ENCODE measurements at regions not wholly inside any gene's neighbourhood (a gene's known extent, or its start where the extent isn't known, plus 50 kb on each side); places are given as distances from the start of the nearest gene placed in this dataset.

DNA sequence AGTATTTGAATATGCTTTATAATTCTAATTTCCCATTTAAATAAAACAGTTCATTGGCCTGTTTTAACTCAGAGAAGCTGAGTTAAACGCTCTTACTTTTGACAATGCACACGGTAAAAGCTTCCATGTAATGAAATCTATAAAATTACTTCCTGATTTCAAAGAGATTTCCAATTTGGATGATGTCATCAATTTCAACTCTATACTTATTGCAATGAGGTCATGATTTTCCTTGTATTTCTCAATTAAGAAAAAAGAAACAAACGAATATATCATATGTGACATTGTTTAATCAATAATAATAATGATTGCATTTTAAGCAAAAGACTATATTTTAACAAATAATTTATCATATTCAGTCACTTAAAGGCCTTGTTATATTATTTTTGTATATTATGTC is 926.1 kb upstream of the MANEA start:
- Mint-ChIP-seq H3K9me3 (ENCODE audit: unreplicated experiment) (no peaks in the 10 kb centered on the region), H3K36me3 (ENCODE audit: low read depth, unreplicated experiment) (no peaks in the 10 kb centered on the region), H3K27ac (ENCODE audit: unreplicated experiment) (no peak overlapping the region), H3K27me3 (ENCODE audit: unreplicated experiment) (no peaks in the 10 kb centered on the region), H3K4me1 (ENCODE audit: unreplicated experiment) (no peaks in the 10 kb centered on the region), H3K4me3 (ENCODE audit: unreplicated experiment) (no peak overlapping the region)
- TF ChIP-seq, protein P1, sequence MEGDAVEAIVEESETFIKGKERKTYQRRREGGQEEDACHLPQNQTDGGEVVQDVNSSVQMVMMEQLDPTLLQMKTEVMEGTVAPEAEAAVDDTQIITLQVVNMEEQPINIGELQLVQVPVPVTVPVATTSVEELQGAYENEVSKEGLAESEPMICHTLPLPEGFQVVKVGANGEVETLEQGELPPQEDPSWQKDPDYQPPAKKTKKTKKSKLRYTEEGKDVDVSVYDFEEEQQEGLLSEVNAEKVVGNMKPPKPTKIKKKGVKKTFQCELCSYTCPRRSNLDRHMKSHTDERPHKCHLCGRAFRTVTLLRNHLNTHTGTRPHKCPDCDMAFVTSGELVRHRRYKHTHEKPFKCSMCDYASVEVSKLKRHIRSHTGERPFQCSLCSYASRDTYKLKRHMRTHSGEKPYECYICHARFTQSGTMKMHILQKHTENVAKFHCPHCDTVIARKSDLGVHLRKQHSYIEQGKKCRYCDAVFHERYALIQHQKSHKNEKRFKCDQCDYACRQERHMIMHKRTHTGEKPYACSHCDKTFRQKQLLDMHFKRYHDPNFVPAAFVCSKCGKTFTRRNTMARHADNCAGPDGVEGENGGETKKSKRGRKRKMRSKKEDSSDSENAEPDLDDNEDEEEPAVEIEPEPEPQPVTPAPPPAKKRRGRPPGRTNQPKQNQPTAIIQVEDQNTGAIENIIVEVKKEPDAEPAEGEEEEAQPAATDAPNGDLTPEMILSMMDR (IDR thresholded peaks at IDR 0.05; ENCODE audit: unreplicated experiment): no peak
- no peak for DNase-seq (ENCODE audit: low spot score)

DNA sequence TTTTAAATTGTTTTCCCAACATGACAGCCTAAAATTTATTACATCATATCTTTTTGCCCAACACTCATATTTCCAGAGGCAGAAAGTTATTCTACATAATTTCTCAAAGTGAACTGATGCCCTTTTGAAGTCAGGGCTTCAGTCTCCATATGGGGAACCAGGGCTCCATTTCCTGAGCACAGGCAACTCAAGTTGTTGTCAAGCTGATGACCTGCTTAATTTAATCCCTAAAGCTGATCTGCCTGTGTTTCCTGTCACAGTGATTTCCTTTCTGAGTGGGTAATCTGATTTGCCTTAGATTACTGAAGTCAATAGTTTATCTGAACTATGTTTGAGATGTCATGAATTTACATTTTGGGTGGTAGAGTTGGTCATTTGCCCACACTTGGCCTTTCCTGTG is 932.1 kb upstream of the MANEA start:
- TF ChIP-seq, protein P1 (IDR thresholded peaks at IDR 0.05; ENCODE audit: unreplicated experiment): no peak
- no peak overlapping the region for H3K27ac Mint-ChIP-seq (ENCODE audit: unreplicated experiment)
- H3K36me3 Mint-ChIP-seq (ENCODE audit: low read depth, unreplicated experiment): no peaks in the 10 kb centered on the region
- no peak for DNase-seq (ENCODE audit: low spot score)
- H3K4me3 Mint-ChIP-seq (ENCODE audit: unreplicated experiment): no peak overlapping the region
- H3K4me1 Mint-ChIP-seq (ENCODE audit: unreplicated experiment): no peaks in the 10 kb centered on the region
- no peaks in the 10 kb centered on the region for H3K9me3 Mint-ChIP-seq (ENCODE audit: unreplicated experiment)
- no peaks in the 10 kb centered on the region for H3K27me3 Mint-ChIP-seq (ENCODE audit: unreplicated experiment)

DNA sequence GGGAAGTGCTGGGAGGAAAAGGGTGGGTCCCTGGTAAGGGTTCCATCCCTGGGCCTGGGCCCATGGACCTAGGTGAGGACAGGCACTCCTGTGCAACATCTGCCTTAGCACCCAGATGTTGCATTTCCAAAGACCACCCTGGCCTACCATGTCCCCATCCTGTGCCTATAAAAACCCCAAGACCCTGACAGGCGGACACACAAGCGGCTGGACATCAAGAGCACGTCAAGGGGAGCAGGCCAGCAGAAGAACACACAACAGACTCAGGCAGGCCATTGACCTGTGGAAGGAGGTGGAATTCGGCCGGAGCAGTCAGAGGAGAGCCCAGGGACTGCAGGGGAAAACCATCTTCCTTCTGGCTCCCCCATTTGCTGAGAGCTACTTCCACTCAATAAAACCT is 937.8 kb upstream of the MANEA start:
- H3K9me3 Mint-ChIP-seq (ENCODE audit: unreplicated experiment): no peaks in the 10 kb centered on the region
- peaks cover 10% of the 10 kb centered on the region for H3K4me1 Mint-ChIP-seq (ENCODE audit: unreplicated experiment)
- TF ChIP-seq, protein P1 (IDR thresholded peaks at IDR 0.05; ENCODE audit: unreplicated experiment): no peak
- H3K4me3 Mint-ChIP-seq (ENCODE audit: unreplicated experiment): no peak overlapping the region
- no peak for DNase-seq (ENCODE audit: low spot score)
- no peaks in the 10 kb centered on the region for H3K36me3 Mint-ChIP-seq (ENCODE audit: low read depth, unreplicated experiment)
- no peaks in the 10 kb centered on the region for H3K27me3 Mint-ChIP-seq (ENCODE audit: unreplicated experiment)
- no peak overlapping the region for H3K27ac Mint-ChIP-seq (ENCODE audit: unreplicated experiment)

DNA sequence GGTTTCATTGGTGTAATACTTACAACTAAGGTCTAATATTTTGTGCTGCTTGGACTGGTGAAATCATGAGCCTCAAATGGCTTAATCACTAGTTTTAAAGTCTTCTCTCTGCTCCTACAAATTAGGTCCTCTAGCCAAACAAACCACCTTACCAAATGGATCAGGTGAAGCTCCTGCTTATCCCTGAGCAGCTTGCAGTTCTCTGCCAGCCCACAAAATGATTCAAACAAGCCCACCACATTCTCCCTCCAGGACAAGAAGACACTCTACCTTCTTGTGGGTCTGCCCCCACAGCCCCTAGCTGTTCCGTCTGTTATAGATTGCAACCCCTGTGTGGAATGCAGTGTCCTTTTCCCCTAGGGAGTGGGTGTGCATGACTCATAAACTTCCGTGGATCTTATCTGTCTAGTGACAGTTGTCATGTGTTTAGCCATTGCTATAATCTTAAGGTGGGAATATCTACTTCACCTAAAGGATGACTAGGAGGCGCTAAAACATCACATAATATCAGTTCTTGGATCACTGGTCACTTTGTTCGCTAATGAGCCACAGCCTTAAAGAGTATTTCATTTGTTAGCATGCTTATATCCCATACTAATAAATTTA is 940.5 kb upstream of the MANEA start:
- peaks cover 10% of the 10 kb centered on the region for H3K4me1 Mint-ChIP-seq (ENCODE audit: unreplicated experiment)
- H3K9me3 Mint-ChIP-seq (ENCODE audit: unreplicated experiment): no peaks in the 10 kb centered on the region
- TF ChIP-seq, protein P1 (IDR thresholded peaks at IDR 0.05; ENCODE audit: unreplicated experiment): no peak
- no peaks in the 10 kb centered on the region for H3K36me3 Mint-ChIP-seq (ENCODE audit: low read depth, unreplicated experiment)
- no peaks in the 10 kb centered on the region for H3K27me3 Mint-ChIP-seq (ENCODE audit: unreplicated experiment)
- no peak overlapping the region for H3K27ac Mint-ChIP-seq (ENCODE audit: unreplicated experiment)
- no peak overlapping the region for H3K4me3 Mint-ChIP-seq (ENCODE audit: unreplicated experiment)
- DNase-seq (ENCODE audit: low spot score): peak; percentile 15

DNA sequence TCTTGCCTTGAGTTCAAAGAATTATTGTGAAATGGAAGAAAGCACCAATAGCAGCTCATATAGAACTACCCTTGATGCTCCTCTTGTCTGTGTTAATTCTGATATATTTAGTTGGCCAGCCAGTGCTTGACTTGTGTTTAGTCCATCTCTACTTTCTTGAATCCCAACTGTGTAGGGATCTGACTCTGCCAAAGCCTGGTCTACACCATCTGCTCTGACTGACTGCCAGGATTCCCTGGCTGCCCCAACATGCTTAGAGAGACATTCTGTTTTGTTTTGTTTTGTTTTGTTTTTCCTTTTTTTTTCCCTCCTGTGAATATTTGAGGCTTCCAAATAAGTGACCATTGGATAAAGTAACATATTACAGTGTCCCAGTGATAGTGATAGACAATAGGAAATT is 953.7 kb upstream of the MANEA start:
- Mint-ChIP-seq H3K36me3 (ENCODE audit: low read depth, unreplicated experiment) (no peaks in the 10 kb centered on the region), H3K27me3 (ENCODE audit: unreplicated experiment) (no peaks in the 10 kb centered on the region), H3K4me1 (ENCODE audit: unreplicated experiment) (no peaks in the 10 kb centered on the region), H3K4me3 (ENCODE audit: unreplicated experiment) (no peak overlapping the region), H3K9me3 (ENCODE audit: unreplicated experiment) (no peaks in the 10 kb centered on the region), H3K27ac (ENCODE audit: unreplicated experiment) (no peak overlapping the region)
- DNase-seq (ENCODE audit: low spot score): no peak
- TF ChIP-seq, protein P1 (IDR thresholded peaks at IDR 0.05; ENCODE audit: unreplicated experiment): no peak

Measured in endothelial cell (in vitro differentiated cells).